BLaER1 (cell line): ENCODE measurements at regions not wholly inside any gene's neighbourhood (a gene's known extent, or its start where the extent isn't known, plus 50 kb on each side); places are given as distances from the start of the nearest gene placed in this dataset.

ENCODE experiments used
- H3K27ac ChIP-seq: shearing (Covaris generic); formaldehyde crosslinking; 2 replicates; pipeline ENCODE4 v1.8.1; 2022
- H3K27me3 ChIP-seq: shearing (Covaris generic); formaldehyde crosslinking; 2 replicates; pipeline ENCODE4 v1.8.1; 2022
- H3K36me3 ChIP-seq: shearing (Covaris generic); formaldehyde crosslinking; 2 replicates; pipeline ENCODE4 v1.8.1; 2022
- H3K4me1 ChIP-seq: shearing (Covaris generic); formaldehyde crosslinking; 2 replicates; pipeline ENCODE4 v1.8.1; 2022
- H3K4me2 ChIP-seq: shearing (Covaris generic); formaldehyde crosslinking; 2 replicates; pipeline ENCODE4 v1.8.1; 2022
- H3K4me3 ChIP-seq: shearing (Covaris generic); formaldehyde crosslinking; 2 replicates; pipeline ENCODE4 v1.8.1; 2022
- H3K9ac ChIP-seq: shearing (Covaris generic); formaldehyde crosslinking; 2 replicates; pipeline ENCODE4 v1.8.1; 2022
- H3K9me3 ChIP-seq: shearing (Covaris generic); formaldehyde crosslinking; 2 replicates; pipeline ENCODE4 v1.8.1; 2022
- H4K20me1 ChIP-seq: shearing (Covaris generic); formaldehyde crosslinking; 2 replicates; pipeline ENCODE4 v1.8.1; 2022
- Cebpa-rat ChIP-seq: shearing (Covaris generic); IDR thresholded peaks from 2 replicates; pipeline ENCODE4 v1.8.1; 2022

DNA sequence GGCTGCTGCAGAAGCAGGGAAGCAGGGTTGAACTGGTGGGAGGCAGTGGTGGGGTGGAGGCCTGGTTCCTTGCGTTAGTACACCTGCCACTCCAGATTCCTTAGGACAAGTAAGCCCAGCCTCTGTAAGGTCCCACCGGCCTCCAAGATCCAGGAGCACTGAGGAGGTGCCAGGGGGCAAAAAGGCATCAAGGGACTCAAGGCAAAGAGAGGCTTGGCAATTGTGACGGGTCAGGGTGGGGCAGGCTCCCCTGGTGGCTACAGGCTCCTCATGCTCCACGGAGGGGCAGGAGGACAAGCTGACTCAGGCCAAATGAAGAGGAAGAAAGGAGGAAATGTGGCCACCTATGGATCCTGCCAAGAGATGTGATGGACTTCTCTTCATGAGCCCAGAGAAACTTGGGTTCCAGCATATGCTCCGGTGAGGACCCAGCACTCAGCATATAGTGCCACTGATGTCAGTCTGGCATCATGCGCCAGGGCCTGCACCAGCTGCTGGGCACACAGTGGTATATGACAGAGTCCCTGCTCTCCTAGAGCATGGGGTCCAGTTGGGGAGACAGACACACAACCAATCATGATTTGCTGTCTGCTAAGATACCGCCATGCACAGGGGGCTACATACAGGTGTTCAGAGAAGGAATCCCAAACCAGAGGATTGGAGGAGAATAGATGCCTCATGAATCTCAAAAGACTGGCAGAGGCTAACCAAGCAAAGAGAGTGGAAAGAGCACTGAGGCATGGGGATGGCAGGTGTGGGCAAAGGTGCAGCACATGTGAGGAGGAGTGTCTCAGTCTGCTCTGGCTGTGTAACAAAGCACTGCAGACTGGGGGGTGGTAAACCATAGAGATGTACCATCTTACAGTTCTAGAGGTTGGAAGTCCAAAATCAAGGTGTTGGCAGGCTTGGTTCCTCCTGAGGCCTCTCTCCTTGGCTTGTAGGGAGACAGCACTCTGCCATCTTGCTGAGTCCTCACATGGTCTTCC is 249.7 kb downstream of the RHOU start:
- Histone ChIP-seq H3K27ac (no peak overlapping the region), H3K9me3 (no peaks in the 10 kb centered on the region), H3K9ac (no peak overlapping the region), H3K4me2 (no peak overlapping the region), H3K27me3 (no peaks in the 10 kb centered on the region), H4K20me1 (no peaks in the 10 kb centered on the region), H3K4me1 (peaks cover 38% of the 10 kb centered on the region), H3K36me3 (no peaks in the 10 kb centered on the region), H3K4me3 (no peak overlapping the region)
- TF ChIP-seq Cebpa-rat = no peak

DNA sequence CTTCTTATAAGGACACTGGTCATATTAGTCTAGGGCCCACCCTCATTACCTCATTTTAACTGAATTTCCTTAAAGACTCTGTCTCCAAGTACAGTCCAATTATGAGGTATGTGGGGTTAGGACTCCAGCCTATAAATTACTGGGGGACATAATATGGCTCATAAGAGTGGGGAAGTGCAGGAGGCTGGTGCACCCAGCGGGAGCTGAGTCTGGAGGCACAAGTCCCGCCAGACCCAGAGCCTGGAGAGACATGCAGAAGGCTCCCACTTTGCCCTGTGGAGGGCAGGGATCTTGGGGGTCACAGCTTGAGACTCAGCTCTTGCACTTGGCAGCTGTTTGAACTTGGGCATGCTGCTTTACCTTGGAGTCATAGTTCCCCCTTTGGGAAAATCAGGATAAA is 250.4 kb downstream of the RHOU start:
- H3K4me3 ChIP-seq = no peak overlapping the region
- peaks cover 45% of the 10 kb centered on the region for H3K4me1 ChIP-seq
- no peak overlapping the region for H3K27ac ChIP-seq
- no peak overlapping the region for H3K4me2 ChIP-seq
- no peak overlapping the region for H3K9ac ChIP-seq
- no peaks in the 10 kb centered on the region for H3K9me3 ChIP-seq
- H3K36me3 ChIP-seq = no peaks in the 10 kb centered on the region
- no peak for TF ChIP-seq Cebpa-rat
- H3K27me3 ChIP-seq = no peaks in the 10 kb centered on the region
- no peaks in the 10 kb centered on the region for H4K20me1 ChIP-seq

DNA sequence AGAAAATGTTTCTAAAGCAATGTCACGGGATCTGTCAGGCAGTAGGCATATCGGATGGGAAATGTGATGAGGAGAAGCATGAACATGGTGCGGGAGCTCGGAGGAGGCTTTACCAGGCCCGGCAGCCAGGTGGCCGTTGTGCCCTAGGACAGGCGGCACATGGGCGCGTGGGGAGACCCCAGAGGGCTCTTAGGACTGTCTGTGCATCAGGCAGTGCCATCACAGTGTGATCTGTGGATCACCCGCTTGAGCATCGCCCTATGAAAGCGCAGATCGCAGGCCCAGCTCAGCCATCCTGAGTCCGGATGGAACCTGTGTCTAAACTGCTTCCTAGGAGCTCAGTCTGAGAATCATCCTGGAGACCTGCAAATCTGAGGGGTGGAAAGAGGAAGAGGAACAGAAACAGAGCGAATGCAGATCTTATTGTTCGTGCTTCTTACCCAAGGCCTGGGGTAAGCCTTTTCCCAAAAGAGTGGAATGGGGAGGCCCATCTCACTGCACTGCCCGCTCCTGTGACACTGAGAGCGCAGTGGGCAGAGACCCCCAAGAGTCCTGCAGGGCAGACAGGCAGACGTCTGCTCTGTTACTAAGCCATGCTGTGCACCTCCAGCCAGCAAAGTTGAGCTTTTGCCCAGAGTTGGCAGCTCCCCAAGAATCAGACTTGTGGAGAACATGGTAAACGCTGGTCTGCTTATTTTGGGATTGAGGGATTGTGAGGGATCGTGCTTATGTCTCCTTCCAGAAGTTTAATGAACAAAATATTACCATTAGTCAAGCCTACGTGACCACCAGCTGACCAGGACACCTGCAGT is 251.0 kb downstream of the RHOU start:
- H3K4me3 ChIP-seq = no peak overlapping the region
- peaks cover 51% of the 10 kb centered on the region for H3K4me1 ChIP-seq
- no peaks in the 10 kb centered on the region for H4K20me1 ChIP-seq
- no peak overlapping the region for H3K27ac ChIP-seq
- no peak overlapping the region for H3K4me2 ChIP-seq
- H3K9me3 ChIP-seq = no peaks in the 10 kb centered on the region
- no peak overlapping the region for H3K9ac ChIP-seq
- TF ChIP-seq Cebpa-rat = no peak
- H3K27me3 ChIP-seq = no peaks in the 10 kb centered on the region
- no peaks in the 10 kb centered on the region for H3K36me3 ChIP-seq

DNA sequence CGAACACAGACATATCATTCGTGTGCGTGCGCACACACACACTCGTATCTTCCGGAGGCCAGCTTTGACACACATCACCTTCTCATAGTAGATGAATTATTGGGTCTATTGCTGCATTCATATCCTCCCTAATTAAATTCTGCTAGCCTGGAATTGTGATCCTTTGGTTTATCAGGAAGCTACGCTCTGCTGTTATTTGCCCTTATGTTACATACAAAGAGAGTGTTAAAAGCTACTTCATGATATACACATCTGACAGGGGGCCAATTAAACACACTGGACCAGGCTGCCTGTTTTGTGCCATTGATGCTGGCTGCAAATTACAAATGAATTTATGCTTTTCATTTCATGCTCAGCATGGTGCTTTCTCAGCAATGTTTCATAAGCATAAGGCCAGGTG is 252.0 kb downstream of the RHOU start:
- Histone ChIP-seq H3K4me1 (peaks cover 54% of the 10 kb centered on the region), H4K20me1 (no peaks in the 10 kb centered on the region), H3K4me2 (no peak overlapping the region), H3K9me3 (no peaks in the 10 kb centered on the region), H3K27ac (no peak overlapping the region), H3K36me3 (no peaks in the 10 kb centered on the region), H3K9ac (no peak overlapping the region), H3K4me3 (no peak overlapping the region), H3K27me3 (no peaks in the 10 kb centered on the region)
- TF ChIP-seq Cebpa-rat = no peak

DNA sequence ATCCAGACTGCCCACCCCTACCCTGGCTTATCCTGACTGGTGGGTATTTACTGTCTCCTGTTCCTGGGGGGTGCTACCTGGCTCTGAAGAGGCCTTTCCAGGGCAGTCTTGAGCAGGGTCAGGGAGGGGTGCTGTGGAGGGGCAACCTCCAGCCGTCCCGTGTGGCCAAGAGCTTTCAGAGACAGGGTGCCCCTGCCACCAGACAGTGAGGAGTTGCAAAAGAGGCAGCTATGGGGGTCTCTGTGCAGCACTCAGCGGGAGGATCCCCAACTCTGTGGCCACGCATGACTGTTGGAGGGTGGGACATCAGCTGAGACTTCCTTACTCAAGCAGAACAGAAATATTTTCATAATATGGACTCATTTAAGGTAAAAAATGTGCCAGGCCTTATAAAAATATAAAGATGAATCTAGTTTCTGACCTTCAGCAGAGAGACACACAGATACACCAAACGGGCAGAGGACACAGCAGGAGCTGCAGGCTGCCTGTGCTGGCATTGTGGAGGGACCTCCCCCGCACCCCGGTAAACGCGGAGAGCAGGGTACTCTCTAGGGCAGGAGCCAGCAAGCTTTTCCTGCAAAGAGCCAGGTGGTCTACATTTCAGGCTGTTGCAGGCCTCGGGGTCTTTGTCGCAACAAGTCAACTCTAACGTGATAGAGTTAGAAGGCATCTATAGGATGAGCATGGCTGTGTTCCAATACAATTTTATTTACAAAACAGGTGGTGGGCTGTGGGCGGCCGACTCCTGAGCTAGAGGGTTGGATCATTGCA is 252.6 kb downstream of the RHOU start:
- Histone ChIP-seq H3K4me1 (peaks cover 58% of the 10 kb centered on the region), H3K4me3 (no peak overlapping the region), H3K9ac (no peak overlapping the region), H3K36me3 (no peaks in the 10 kb centered on the region), H3K4me2 (peak overlapping the region; percentile 6; the same call in 1 of the 2 replicates), H3K9me3 (no peaks in the 10 kb centered on the region), H3K27me3 (no peaks in the 10 kb centered on the region), H4K20me1 (no peaks in the 10 kb centered on the region), H3K27ac (no peak overlapping the region; the same call in 1 of the 2 replicates)
- TF ChIP-seq Cebpa-rat = no peak

DNA sequence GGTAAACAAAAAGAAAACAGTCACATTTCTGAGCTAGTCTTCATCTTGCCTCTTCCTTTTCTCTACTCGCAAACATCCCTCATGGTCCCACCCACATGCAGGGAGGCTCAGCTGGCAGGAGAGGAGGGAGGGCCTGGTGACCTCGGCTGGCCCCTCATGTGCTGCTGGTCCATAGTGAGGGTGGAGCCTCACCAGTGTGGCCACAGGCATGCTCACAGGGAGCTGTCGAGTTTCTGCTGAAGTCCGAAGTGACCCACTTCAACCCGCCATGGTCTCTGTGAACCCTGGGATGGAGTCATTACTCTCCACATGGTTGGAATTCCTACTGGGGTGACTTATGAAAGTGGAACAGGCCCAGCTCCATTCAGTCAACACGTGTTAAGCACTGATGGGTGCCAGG is 253.4 kb downstream of the RHOU start:
- H3K9me3 ChIP-seq = no peaks in the 10 kb centered on the region
- no peak for TF ChIP-seq Cebpa-rat
- H4K20me1 ChIP-seq = no peaks in the 10 kb centered on the region
- H3K36me3 ChIP-seq = no peaks in the 10 kb centered on the region
- no peak overlapping the region for H3K9ac ChIP-seq
- H3K4me3 ChIP-seq = no peak overlapping the region
- no peaks in the 10 kb centered on the region for H3K27me3 ChIP-seq
- H3K4me2 ChIP-seq = no peak overlapping the region
- peaks cover 51% of the 10 kb centered on the region for H3K4me1 ChIP-seq
- H3K27ac ChIP-seq = no peak overlapping the region

DNA sequence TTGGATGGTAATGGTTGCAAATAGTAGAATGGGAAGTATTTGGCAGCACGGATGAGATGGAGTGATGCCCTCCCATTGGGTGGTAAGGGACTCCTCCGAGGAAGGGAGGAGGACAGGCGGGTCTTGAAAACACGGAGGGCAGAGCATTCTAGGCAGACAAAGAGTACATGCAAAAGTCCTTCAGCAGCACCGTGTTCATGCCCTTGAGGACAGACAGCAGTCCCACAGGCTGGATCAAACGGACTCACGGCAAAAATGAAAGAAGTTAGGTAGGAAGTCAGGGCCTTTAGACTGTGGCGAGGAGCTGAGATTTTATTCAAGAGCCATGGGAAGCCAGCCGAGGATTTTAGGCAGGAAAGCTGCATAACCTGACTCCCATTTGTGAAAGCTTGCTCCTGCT is 253.9 kb downstream of the RHOU start:
- H3K27me3 ChIP-seq = no peaks in the 10 kb centered on the region
- H3K9ac ChIP-seq = no peak overlapping the region
- peaks cover 50% of the 10 kb centered on the region for H3K4me1 ChIP-seq
- TF ChIP-seq Cebpa-rat = no peak
- no peaks in the 10 kb centered on the region for H3K9me3 ChIP-seq
- no peaks in the 10 kb centered on the region for H4K20me1 ChIP-seq
- H3K4me2 ChIP-seq = peak overlapping the region; percentile 69
- H3K4me3 ChIP-seq = no peak overlapping the region
- no peak overlapping the region for H3K27ac ChIP-seq
- no peaks in the 10 kb centered on the region for H3K36me3 ChIP-seq

DNA sequence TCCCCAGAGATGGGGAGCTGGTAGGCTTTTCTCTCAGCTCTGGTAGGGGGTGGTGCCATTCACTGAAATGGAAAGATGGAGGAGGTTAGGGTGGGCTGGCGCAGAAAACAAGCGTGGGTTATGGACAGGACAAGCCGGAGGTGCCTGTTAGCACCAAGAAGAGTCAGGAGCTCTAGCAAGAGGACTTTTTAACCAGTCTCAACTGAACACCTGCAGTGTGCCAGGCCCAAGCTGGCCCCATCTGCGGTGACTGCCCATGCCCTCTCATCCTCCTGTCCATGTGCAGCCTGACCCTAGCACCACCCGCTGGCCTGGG is 254.4 kb downstream of the RHOU start:
- TF ChIP-seq Cebpa-rat = no peak
- peaks cover 50% of the 10 kb centered on the region for H3K4me1 ChIP-seq
- no peak overlapping the region for H3K4me3 ChIP-seq
- H3K9me3 ChIP-seq = no peaks in the 10 kb centered on the region
- H3K27ac ChIP-seq = peak overlapping the region; percentile 64; the same call in 1 of the 2 replicates
- no peak overlapping the region for H3K9ac ChIP-seq
- H3K4me2 ChIP-seq = peak overlapping the region; percentile 69
- H3K36me3 ChIP-seq = no peaks in the 10 kb centered on the region
- no peaks in the 10 kb centered on the region for H4K20me1 ChIP-seq
- no peaks in the 10 kb centered on the region for H3K27me3 ChIP-seq

DNA sequence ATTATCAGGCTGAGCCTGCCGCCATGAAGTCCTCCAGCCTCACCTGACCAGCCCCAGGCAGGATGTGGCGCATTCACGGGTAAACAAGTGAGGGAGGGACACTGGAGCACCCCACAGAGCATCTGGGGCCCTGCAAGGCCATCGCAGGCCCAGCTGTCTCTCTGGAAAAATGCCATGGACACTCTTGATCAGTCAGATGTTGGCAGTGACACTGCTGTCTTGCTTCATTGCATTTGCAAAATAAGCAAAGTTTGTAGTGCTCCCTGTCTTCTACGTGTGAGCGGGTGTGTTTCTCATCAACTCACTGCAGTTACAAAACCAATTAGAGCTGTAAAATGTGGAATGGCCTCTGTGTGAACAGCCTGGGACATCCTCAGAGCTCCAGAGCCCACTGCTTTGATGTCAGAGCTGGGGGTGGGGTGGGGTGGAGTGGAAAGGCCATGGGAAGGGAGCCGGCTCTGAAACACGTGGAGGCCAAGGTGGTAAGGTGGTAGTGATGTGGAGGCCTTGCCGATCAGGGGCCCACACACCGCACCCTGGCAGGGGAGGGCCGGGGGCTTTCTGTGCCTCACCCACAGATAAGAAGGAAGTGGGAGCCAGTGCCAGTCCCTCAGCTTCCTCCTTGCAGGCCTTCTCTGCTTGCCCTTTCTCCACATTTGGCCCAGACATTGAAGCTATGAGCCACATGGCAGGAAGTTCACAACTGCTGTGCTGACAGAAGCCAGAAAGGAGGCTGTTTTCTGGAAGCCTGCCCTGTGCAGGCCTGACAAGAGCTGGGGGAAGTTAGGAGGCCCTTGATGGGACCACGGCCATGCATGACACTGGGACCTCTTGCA is 254.9 kb downstream of the RHOU start:
- H3K27me3 ChIP-seq = no peaks in the 10 kb centered on the region
- no peaks in the 10 kb centered on the region for H3K9me3 ChIP-seq
- no peak overlapping the region for H3K4me3 ChIP-seq
- peak overlapping the region; percentile 64 for H3K27ac ChIP-seq
- H3K4me1 ChIP-seq = peaks cover 50% of the 10 kb centered on the region
- no peak overlapping the region for H3K9ac ChIP-seq
- H3K4me2 ChIP-seq = peak overlapping the region; percentile 69
- H3K36me3 ChIP-seq = no peaks in the 10 kb centered on the region
- TF ChIP-seq Cebpa-rat = no peak
- H4K20me1 ChIP-seq = no peaks in the 10 kb centered on the region
